SU-DHL-6 (cell line): ENCODE measurements at regions not wholly inside any gene's neighbourhood (a gene's known extent, or its start where the extent isn't known, plus 50 kb on each side); places are given as distances from the start of the nearest gene placed in this dataset.

Experiments used
- CTCF ChIP-seq: fragments of 200-600 bp; sonication (generic); IDR thresholded peaks from one replicate; pipeline ENCODE4 v1.5.1; 2017; ENCODE audit warnings: antibody characterized with exemption, mild to moderate bottlenecking, low read length, moderate library complexity; ENCODE audit not compliant: insufficient read depth, poor library complexity, severe bottlenecking
- EZH2phosphoT487 ChIP-seq: fragments of 200-600 bp; sonication (generic), shearing (Covaris generic); conservative IDR thresholded peaks from 2 replicates; pipeline ENCODE4 v1.6.1; 2018; ENCODE audit warnings: mild to moderate bottlenecking, antibody characterized with exemption, low read length, moderate library complexity, mixed read lengths

DNA sequence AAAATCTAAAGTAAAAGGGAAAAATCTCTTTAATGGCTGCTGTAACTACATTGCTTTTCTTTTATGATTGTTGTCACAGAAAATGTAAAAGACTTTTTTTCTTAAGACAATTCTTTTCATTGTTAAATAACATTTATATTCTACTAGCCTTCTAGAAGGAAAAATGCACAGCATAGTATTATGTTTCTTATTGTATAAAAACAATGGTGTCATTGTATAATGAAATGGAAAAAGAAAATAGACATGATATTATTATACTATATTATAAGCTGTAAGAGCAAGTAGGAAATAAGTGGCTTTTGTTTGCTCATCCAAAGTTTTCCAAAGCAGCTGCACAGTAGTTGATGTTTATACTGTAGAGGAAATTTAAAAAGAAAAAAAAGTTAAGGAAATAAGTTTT lies 1021.7 kb downstream of the EFNA5 start:
- TF ChIP-seq CTCF (no peak), EZH2phosphoT487 (no peak)
